ENCODE measurements at regions not wholly inside any gene's neighbourhood (a gene's known extent, or its start where the extent isn't known, plus 50 kb on each side); places are given as distances from the start of the nearest gene placed in this dataset.

GRCh38 chr15:31157644-31158069 is 56.1 kb upstream of the TRPM1 start:
- TF ChIP-seq CTCF (IDR thresholded peaks at IDR 0.05) = no peak
- H3K4me3 ChIP-seq = no peak overlapping the region
- DNase-seq (no peak), ATAC-seq (peak; percentile 43)
- no peaks in the 10 kb centered on the region for H3K27me3 ChIP-seq
- H3K27ac ChIP-seq = no peak overlapping the region
- no peaks in the 10 kb centered on the region for H3K36me3 ChIP-seq
- H3K9me3 ChIP-seq = no peaks in the 10 kb centered on the region
- intact Hi-C loops (cut with DNase I) = no loop called here
- no peaks in the 10 kb centered on the region for H3K4me1 ChIP-seq

GRCh38 chr15:31158858-31159569 is 57.5 kb upstream of the TRPM1 start:
- TF ChIP-seq CTCF (IDR thresholded peaks at IDR 0.05) = no peak
- H3K9me3 ChIP-seq = no peaks in the 10 kb centered on the region
- no peaks in the 10 kb centered on the region for H3K36me3 ChIP-seq
- DNase-seq = no peak
- H3K27me3 ChIP-seq = no peaks in the 10 kb centered on the region
- peak; percentile 66 for ATAC-seq
- no peak overlapping the region for H3K27ac ChIP-seq
- intact Hi-C loops (cut with DNase I) = no loop called here
- H3K4me3 ChIP-seq = no peak overlapping the region
- H3K4me1 ChIP-seq = no peaks in the 10 kb centered on the region

- H3K36me3 ChIP-seq = no peaks in the 10 kb centered on the region
- H3K4me3 ChIP-seq = no peak overlapping the region
- no peak overlapping the region for H3K27ac ChIP-seq
- no peaks in the 10 kb centered on the region for H3K9me3 ChIP-seq
- intact Hi-C loops (cut with DNase I) = no loop called here
- H3K27me3 ChIP-seq = no peaks in the 10 kb centered on the region
- DNase-seq = no peak
- no peak for ATAC-seq
- TF ChIP-seq CTCF (IDR thresholded peaks at IDR 0.05) = no peak
- H3K4me1 ChIP-seq = no peaks in the 10 kb centered on the region
Measured at GRCh38 chr15:31159837-31160236, 58.3 kb upstream of the TRPM1 start.

- no peaks in the 10 kb centered on the region for H3K9me3 ChIP-seq
- no peaks in the 10 kb centered on the region for H3K4me1 ChIP-seq
- no peaks in the 10 kb centered on the region for H3K27me3 ChIP-seq
- intact Hi-C loops (cut with DNase I) = no loop called here
- no peak for ATAC-seq
- no peak overlapping the region for H3K27ac ChIP-seq
- DNase-seq = no peak
- no peaks in the 10 kb centered on the region for H3K36me3 ChIP-seq
- no peak overlapping the region for H3K4me3 ChIP-seq
- no peak for TF ChIP-seq CTCF (IDR thresholded peaks at IDR 0.05)
Measured at GRCh38 chr15:31160297-31160696, 58.8 kb upstream of the TRPM1 start.

GRCh38 chr15:31160740-31161495 is 59.4 kb upstream of the TRPM1 start:
- no peak for TF ChIP-seq CTCF (IDR thresholded peaks at IDR 0.05)
- H3K36me3 ChIP-seq = no peaks in the 10 kb centered on the region
- no peak overlapping the region for H3K4me3 ChIP-seq
- DNase-seq (no peak), ATAC-seq (no peak)
- no peaks in the 10 kb centered on the region for H3K4me1 ChIP-seq
- H3K27me3 ChIP-seq = no peaks in the 10 kb centered on the region
- intact Hi-C loops (cut with DNase I) = no loop called here
- H3K27ac ChIP-seq = no peak overlapping the region
- H3K9me3 ChIP-seq = no peaks in the 10 kb centered on the region

All from upper lobe of right lung (tissue), 1 donor.